RPMI8226 (cell line): ENCODE measurements at regions not wholly inside any gene's neighbourhood (a gene's known extent, or its start where the extent isn't known, plus 50 kb on each side); places are given as distances from the start of the nearest gene placed in this dataset.

Experiments used
- DNase-seq: peaks from one replicate; pipeline ENCODE4 v3.0.0-alpha.2; 2015

DNA sequence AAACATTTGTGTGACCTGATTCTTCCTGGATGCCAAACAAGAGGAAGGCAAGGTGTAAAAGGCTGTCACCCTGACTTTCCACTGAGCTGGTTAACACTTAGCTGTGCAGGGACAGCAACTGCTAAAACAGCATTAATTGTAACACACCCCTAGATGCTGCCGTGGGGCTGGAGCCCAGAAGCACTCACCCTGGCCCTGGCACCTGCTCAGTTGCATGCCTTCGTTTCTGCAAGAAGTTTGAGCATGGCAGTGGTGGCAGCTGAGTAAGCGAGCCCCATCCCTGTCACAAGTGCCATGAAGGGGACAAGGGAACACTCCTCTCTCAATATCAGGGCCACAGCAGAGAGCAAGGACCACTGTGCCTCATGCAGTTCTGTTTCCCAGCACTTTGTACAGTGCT is 330.2 kb downstream of the TMEM114 start:
- no peak for DNase-seq

DNA sequence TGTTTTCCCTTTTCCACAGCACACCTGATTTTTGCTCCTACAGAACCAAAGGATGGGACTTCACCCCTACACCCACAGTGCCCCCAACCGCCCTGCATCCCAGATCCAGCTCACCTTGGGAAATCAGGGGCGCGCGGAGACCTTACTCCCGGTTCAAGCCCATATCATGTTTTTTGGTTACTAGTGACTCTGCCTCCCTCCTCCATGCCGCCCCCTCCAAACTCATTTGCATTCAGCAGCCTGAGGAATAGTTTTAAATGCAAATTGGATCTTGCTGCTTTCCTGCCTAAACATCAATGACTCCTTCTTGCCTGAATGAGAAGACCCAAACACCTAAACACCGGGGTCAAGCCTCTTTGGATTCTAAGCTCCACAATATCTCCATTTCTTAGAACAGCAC is 331.8 kb downstream of the TMEM114 start:
- DNase-seq, result no peak

DNA sequence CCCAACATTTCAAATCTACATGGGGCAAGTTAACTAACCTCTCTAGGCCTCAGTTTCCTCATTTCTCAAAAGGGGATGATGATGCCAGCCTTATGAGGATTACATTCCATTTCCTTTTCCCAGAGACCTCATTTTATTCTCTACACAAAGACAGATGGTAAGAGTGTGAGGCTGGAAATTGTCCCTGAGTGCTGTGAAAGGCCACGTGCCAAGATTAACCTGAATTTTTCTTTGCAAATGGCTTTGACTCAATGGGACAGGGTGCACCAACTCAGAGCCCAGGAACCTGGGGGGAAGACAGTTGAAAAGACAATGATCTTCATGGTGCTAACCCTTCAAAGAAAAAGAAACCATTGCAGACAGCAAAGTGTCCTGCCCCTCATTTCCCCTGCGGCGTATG is 332.8 kb downstream of the TMEM114 start:
- no peak for DNase-seq

DNA sequence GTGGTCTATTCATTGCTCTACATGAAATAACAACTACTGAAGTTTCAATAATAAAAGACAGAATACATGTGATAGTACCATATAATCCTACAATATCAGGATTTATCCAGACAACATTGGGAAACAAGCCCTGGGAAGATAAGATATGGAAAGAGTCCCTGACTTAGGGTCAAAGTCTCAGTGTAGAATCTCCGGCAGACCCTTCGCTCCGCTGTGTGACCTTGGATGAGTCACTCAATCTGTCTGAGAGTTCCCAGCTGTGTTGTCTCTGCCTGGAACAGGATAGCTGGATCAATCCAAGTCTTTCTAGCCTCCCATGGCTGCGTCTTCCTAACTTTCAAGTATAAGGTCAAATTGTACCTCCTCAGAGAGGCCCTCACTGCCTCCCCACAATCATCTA is 335.9 kb downstream of the TMEM114 start:
- no peak for DNase-seq

DNA sequence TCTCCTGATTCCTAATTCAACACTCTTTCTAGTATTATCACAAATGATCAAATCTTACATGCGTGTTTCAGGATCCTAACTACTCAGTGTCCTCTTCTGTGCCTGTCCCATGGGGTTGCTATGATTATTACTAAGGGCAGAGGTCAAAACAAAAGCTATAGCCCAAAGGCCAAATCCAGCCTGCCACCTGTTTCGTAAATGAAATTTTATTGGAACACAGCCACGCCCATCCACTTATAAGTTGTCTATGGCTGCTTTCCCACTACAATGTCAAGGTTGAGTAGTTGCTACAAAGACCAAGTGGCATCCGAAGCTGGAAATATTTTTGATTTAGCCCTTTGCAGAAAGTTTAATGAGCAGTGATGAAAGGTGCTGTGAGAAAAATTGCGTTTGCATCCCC is 336.6 kb downstream of the TMEM114 start:
- DNase-seq, result no peak

DNA sequence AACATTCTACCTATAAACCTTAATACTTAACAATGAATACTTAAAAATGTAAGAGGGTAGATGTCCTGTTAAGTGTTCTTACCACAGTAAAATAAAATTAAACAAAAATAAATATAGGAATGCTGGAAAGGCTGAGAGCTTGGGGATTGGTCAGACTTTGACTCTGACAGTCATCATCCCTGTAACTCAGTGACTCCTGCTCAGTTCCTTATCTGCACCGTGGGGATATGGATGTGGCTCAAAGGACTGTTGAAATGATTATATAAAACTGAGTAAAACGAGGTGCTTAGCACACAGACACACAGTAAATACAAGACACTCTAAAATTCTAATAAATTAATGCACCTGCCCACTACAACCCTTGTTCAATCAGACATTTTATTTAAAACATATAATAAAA is 338.6 kb downstream of the TMEM114 start:
- DNase-seq, result no peak

DNA sequence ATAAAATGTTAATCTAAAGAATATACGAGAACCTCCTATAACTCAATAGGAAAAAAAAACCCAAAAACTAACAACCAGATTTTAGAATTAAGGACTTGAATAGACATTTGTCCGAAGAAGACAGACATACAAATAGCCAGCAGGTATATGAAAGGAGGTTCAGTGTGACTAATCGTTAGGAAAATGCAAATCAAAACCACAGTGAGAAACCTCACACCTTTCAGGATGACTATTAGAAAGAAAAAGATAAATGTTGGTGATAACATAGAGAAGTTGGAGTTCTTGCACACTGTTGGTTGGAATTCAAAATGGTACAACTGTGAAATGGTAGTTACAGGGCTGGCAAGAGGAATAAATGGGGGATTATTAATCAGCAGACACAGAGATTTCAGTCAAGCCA is 339.0 kb downstream of the TMEM114 start:
- DNase-seq, result no peak

DNA sequence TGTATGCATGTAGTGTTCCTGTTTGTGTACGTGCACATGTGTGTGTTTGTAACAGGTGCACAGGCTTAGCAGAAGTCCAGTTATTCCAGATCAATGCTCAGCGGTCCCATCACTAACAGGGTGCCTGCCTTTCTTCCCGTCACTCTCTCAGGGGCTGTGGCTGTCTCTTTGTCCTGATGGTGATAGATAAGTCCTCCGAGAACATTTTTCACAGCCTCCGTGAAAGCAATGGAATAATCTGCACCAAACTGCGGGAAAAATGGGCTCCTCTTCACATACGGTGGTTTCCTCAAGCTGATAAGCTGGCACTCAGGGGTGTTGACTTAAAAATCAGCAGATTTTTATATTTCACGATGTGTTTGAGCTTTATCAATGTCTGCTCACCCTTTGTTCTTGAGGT is 342.3 kb downstream of the TMEM114 start:
- no peak for DNase-seq

DNA sequence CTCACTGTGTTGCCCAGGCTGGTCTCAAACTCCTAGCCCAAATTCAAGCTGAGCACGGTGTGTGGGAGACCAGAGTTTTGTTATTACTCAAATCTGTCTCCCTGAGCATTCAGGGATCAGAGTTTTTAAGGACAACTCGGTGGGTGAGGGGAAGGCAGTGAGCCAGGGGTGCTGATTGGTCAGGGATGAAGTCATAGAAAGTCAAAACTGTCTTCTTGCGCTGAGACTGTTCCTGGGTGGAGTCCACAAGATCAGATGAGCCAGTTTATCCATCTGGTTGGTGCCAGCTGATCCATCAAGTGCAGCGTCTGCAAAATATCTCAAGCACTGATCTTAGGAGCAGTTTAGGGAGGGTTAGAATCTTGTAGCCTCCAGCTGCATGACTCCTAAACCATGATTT is 346.3 kb downstream of the TMEM114 start:
- no peak for DNase-seq

DNA sequence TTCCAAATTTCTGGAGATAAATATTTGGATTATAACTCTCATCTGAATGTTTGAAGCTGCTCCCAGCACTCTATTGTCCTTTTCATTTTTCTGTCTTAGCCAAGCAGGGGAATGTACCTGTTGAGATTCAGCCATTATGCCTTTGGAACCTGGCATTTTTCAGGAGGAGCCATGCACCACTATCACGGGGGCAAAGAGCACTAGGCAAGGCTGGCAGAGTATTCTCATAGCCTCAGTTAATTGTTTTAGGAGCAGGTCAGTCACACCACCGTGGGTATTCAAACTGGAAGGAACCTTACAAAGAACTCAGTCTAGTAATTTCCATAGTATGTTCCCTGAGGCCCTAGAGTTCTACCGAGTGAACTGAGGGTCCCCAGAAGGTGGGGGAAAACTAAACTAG is 348.9 kb downstream of the TMEM114 start:
- DNase-seq, result no peak

DNA sequence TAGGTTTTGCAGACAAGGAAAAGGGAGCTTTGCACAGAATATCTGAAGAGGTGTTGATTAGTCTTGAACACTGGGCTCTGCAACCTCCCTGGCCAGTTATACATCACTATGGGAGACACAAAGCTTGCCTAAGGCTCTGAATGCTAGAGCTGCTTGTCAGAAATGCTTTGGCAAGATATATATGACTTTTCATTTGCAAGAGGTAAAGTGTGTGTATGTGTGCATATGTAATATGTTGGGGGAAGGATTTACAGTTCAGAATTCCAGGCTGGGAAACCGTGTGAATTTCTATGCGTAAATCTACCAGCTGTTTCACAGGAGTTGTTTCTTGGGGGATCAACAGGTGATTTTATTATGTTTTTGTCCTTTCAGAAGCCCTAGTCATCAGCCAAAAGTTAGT is 350.9 kb downstream of the TMEM114 start:
- DNase-seq, result no peak

DNA sequence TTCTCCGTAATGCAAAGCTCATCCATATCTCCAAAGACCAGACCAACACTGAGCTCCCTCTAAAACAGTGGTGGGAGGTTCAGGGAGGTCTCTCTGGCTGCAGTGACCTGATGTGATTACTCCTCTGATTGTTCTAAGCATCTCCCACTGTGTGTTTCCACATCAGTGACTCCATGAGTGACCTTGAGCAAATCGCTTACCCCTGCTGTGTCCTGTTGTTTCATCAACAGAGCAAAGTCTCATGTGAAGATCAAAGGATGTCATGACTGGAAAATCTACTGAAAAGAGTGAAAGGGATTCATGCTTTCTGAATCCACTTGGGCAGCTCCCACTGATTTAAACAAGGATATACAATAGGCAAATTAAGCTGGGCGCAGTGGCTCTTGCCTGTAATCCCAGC is 352.9 kb downstream of the TMEM114 start:
- DNase-seq, result no peak

DNA sequence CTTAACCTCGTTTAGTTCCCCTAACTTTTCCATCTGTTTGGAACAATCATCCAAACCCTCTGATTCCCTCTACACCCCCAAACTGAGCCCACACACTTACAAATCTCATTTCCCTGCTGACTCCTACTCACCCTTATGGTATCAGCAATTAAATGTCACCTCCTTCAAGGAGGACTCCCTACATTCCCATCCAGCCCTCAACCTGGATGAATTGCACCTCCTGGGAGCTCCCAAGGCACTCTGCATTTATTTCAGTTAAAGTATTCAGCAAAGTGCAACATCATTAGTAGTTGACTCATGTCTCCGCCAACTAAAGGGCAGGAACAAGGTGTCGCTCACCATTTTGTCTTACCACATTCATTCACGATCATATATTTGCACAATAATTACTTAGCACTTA is 353.5 kb downstream of the TMEM114 start:
- DNase-seq, result no peak

DNA sequence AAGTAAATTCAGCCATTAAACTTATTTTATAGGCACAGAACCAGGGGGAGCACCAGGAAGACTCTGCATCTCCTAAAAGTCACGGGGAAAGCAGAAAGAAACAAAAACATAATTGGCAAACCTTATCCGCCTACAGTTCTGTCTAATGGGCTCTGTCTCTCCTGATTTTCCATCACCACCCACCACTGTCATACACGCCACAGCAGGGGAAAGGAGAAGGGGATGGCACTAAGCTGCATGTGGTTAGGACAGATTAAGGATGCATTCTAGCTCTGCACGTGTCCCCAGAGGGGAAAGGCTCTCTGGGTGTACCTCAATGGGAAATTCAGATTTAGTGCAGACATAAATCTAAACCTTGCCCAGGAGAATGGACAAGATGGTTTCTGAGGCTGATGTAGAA is 359.8 kb downstream of the TMEM114 start:
- no peak for DNase-seq

DNA sequence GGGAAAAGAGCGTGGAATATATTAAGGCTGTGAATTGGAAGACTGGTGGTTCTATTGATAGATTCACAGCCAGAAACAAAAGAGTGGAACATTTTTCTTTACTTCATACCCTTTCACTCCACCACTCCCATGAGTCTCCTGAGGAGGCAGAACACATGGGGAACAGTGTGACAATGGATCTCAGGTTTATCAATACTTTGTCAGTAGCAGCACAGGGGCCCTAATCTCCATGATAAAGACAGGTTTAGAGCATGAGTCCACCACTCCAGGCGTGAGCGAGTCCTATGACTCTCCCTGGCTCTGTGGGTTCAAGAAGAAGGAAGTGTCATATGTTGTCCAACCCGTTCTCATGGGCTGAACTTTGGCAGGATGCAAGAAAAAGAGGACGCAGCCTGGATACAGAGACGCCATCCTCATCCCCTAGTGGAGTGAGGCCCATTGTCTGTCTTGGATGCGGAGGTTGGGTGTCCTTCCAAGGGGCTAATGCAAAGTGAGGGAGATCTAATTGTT is 361.2 kb downstream of the TMEM114 start:
- DNase-seq, result no peak

DNA sequence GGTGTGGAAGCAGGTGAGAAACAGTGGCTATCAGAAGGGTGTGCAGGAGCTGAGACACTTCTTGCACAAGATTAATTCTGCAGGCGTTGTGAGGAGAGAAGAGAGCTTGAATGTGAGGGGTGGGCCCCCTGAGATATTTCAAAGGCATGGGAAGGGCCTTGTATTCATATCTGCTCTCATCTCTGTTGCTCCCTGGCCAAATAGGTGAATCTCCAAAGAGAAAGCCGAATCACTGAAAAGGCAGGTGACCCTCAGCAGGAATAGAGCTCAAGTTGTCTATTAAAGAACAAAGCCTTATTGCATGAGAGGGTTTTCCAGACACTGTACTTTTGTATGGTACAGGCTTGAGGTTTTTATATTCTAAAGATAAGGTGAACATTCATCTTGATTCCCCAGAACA is 373.1 kb downstream of the TMEM114 start:
- DNase-seq, result no peak

DNA sequence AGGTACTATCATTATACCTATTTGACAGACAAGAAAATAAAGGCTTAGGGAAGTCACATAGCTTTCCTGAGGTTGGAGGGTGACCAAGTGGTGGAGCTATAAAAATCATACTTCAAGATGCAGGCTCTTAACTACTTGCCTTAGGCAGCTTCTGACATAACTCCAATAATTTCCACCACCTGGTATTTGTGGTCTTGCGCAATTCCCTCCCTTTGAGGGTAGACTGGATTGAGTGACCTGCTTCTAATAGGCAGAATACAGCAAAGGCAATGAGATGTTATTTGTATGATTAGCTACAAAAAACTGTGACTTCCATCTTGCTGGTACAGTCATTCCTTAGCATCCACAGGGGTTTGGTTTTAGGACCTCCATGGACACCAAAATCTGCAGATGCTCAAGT is 385.5 kb downstream of the TMEM114 start:
- no peak for DNase-seq

DNA sequence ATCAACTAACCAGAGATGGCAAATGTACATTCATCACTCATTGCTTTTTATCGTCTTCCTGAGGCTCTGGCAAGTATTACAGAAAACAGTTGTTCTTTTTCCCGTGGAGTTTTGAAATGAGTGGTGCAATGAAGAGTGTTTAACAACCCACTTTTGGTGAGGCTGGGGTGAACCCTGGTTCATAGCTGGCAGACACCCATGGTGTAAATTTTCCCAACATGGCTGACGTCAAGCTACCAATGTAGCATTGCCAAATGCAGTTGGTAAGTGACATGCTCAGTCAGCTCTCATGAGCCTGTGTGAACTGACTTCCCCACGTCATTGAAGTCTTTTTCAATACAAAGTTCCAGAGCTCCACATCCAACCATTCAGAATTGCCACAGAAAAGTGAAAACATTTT is 386.2 kb downstream of the TMEM114 start:
- no peak for DNase-seq

DNA sequence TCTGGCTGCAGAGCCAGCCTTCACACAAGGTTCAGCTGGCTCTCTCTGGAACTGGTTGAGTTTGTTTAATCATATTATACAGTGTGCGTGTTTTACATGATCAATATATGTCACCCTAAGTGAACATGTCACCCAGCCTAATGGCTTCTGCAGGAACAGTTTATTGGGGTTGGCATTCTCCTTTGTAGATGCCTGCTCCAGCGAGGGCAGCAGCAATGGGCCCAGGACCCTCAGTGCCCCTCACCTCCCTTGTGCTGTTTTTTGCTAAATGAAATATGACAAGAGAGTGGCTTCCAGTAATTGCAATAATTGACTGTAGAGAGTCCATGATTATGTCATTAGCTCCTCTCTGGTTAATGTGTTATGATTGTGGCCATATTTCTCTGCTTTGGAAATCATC is 387.2 kb downstream of the TMEM114 start:
- no peak for DNase-seq

DNA sequence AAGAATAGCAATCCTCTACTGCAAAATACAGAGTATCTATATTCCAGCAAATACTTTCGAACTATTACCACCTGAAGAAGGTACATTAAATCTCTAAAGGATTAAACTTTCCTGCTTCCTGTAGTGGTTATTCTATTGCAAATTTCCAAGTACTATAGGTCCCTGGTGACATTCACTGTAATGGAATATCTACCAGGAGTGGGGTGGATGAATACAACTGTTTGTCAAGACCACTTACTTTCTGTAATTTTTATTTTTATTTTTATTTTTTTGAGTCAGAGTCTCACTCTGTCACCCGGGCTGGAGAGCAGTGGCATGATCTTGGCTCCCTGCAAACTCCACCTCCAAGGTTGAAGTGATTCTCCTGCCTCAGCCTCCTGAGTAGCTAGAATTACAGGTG is 389.5 kb downstream of the TMEM114 start:
- DNase-seq, result no peak

DNA sequence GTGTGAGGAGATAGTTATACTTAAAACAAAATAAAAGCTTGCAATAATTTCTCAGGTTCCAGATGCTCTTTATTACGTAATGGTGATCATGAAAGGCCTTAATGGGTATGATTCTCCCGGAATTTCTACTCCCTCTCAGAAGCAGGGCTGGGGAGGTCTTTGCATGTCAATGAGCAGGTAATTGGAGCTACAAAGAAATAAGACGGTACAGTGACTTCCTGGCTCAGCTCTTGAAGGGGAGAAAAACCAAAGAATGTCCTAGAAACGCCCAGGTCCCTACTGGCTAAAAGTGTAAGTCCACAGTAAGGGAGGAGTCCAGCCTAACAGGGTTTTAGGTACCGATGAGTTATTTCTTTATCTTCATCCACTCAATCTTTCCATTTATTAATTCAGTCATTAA is 390.9 kb downstream of the TMEM114 start:
- DNase-seq, result no peak

DNA sequence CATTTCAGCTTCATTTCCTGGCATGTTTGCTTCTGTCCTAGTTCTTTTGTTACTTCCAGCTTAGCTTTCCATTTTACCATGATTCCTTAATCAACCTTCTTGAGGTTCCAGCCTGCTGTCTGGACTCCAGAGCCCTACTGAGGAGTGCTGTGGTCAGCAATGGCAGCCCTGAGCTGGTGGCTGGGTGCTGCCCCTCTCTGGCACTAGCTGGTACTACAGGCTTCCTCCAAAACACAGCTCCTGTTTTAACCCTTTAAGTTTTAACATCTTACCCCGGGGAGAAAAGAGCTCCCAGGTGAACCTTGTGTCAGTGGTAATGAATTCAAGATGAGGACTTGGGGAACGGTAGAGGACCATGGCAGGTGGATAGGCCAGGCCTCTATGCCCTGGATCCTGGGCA is 395.5 kb downstream of the TMEM114 start:
- DNase-seq, result peak; percentile 29

DNA sequence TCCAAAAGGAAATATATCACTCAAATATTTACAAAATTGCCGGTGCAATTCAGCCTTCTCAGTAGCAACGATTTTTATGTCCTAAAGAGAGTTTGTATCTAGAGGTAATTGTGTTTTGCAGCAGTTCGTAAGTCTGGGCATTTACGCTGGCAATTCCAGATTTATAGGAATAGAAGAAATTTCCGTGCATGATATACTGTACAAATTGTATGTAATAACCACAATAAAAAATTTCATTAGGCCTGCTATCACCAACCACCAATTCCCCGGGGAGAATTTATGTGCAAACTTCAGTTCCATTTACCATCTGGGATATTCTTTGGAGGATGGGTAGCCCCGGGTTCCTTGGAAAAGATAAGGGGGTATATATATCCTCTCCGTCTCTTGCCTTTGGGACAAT is 401.5 kb downstream of the TMEM114 start:
- no peak for DNase-seq

DNA sequence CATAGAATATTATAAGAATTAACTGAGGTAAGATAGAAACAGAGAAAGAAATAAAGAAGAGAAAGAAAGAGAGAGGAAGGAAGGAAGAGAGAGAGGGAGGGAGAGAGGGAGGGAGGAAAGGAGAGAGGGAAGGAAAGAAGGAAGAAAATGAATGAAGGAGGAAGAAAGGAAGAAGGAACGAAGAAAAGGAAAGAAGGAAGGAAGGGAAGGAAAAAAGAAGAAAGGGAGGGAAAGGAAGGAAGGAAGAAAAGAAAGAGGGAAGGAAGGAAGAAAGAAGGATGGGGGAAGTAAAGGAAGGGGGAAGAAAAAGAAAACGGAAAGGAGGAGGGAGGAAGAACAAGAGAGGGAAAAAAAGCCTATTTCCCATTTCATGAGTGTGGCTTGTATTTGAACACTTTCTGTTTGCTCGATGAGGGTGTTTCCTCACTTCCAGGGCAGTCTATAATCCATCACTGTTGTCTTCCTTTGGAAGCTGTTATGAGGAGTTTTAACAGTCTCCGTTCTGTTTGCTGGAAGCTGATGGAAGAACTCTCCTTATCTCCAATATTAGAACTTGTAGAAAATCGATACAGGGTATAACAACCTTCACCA is 402.4 kb downstream of the TMEM114 start:
- DNase-seq, result no peak

DNA sequence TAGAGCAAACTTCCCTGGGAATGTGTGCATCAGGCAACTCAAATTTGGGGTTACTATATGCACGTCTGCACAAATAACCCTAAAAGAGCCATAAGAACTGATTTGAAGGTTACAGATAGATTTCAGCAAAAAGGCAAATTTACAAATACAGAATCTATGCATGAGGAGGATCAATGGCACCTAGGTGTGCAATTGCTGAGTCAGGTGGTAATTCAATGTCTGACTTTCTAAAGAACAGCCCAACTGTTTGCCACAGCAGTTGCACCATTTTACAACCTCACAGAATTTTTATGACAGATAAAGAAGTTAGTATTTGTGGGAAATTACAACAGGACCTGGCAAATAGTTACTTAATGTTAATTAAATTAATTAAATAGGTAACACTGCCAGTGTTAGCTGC is 405.5 kb downstream of the TMEM114 start:
- DNase-seq, result no peak
